ENCODE measurements at regions not wholly inside any gene's neighbourhood (a gene's known extent, or its start where the extent isn't known, plus 50 kb on each side); places are given as distances from the start of the nearest gene placed in this dataset.
"Not testable (repeated sequence)": the region's sequence is repeated elsewhere in the genome, so short reads cannot be mapped to it uniquely, and the experiment has no call there.

DNA sequence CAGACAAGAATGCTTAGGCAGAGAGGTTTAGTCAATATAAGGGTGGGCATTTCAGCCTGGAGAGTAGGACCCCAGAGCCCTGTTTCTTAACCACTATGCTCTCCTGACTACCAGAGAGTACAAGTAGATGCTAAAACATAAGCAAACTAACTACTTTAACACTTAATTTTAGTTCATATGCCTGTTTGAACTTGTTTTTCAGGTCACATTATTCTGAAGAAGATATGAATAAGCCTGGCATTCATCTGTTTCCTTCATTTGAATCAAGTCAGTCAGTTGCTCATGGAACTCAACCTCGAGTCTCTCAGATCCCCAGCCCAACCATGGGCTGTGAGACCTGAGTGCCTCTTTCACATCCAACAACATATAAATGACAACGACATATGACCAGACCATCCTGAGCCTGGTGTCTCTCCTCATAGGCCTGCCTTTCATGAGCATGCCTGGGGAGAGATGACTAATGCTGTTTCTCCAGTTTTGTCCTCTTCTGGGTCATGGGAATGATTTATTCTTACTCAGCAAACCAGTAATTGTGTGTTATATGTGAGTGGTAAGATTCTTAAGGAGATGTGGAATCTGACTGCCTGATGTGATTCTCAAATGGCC is 251.1 kb upstream of the BTG1 start:
- H3K4me3 ChIP-seq (ENCODE audit: low read length): no peak overlapping the region
- peaks cover 4% of the 10 kb centered on the region for H3K4me1 ChIP-seq (ENCODE audit: control insufficient read depth, insufficient read depth, low read length)
- 91% methylated on average over 2 of the region's 2 CpGs for WGBS
- H3K27me3 ChIP-seq (ENCODE audit: control insufficient read depth, insufficient read depth): no peaks in the 10 kb centered on the region
- DNase-seq (no peak), ATAC-seq (peak in 1 of 2 donors; percentile 10)
- H3K9me3 ChIP-seq (ENCODE audit: control insufficient read depth, low read length): peaks cover 5% of the 10 kb centered on the region
- H3K27ac ChIP-seq (ENCODE audit: low read length): no peak overlapping the region
- intact Hi-C loops (cut with DNase I): no loop called here

DNA sequence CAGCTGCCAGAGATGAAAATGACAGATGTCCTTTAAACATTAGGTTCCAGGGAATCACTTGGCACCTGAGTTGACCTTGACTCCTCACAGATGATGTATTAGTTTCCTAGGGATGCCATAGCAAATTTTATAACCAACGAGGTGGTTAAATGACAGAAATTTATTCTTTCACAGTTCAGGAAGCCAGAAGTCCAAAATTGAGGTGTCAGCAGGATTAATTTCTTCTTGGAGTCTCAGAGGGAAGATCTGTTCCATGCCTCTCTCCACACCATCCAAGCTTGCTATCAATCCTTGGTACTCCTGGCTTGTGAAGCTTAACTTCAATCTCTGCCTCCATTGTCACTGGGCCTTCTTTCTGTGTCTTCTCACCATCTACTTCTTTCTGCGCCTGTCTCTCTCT is 249.7 kb upstream of the BTG1 start:
- no peaks in the 10 kb centered on the region for H3K27me3 ChIP-seq (ENCODE audit: control insufficient read depth, insufficient read depth)
- peaks cover 4% of the 10 kb centered on the region for H3K4me1 ChIP-seq (ENCODE audit: control insufficient read depth, insufficient read depth, low read length)
- no peak overlapping the region for H3K4me3 ChIP-seq (ENCODE audit: low read length)
- WGBS: 97% methylated on average over 2 of the region's 2 CpGs
- DNase-seq (no peak), ATAC-seq (no peak)
- peaks cover 5% of the 10 kb centered on the region for H3K9me3 ChIP-seq (ENCODE audit: control insufficient read depth, low read length)
- H3K27ac ChIP-seq (ENCODE audit: low read length): no peak overlapping the region
- intact Hi-C loops (cut with DNase I): no loop called here

DNA sequence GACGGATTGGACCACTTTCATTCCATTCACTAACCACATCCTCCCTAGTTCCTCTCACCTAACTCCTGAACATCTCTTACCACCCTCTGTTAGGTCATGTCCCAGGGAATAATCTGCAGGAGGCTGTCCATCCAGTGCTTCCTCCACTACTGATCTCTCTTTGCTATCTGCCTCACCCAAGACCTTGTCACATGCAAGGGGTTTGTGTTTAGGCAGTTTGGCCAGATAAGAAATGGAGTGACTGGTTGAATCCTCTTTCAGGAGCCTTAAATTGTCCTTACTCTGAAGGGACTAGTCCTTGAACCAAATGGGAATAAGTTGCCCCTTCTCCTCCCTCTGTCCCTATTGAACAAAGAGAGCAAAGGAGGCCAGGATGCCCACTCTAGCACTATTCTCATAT is 249.2 kb upstream of the BTG1 start:
- H3K4me3 ChIP-seq (ENCODE audit: low read length): no peak overlapping the region
- intact Hi-C loops (cut with DNase I): no loop called here
- H3K9me3 ChIP-seq (ENCODE audit: control insufficient read depth, low read length): peaks cover 5% of the 10 kb centered on the region
- WGBS: 96% methylated on average over 1 of the region's 1 CpG
- H3K4me1 ChIP-seq (ENCODE audit: control insufficient read depth, insufficient read depth, low read length): peaks cover 4% of the 10 kb centered on the region
- no peaks in the 10 kb centered on the region for H3K27me3 ChIP-seq (ENCODE audit: control insufficient read depth, insufficient read depth)
- DNase-seq: no peak
- no peak for ATAC-seq
- H3K27ac ChIP-seq (ENCODE audit: low read length): no peak overlapping the region

DNA sequence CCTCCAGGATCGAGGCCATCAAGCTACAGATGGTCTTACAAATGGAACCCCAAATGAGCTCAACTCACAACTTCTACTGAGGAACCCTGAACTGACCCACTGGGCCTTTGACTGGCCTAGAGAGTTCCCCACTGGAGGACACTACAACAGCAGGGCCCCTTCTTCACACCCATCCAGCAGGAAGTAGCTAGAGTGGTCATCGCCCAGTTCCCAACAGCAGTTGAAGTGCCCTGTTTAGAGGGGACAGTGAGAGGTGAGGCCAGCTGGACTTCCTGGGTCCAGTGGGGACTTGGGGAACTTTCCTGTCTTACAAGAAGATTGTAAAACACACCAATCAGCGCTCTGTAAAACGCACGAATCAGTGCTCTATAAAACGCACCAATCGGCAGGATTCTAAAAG is 247.9 kb upstream of the BTG1 start:
- Histone ChIP-seq H3K4me3 (ENCODE audit: low read length) (no peak overlapping the region), H3K4me1 (ENCODE audit: control insufficient read depth, insufficient read depth, low read length) (no peaks in the 10 kb centered on the region), H3K27ac (ENCODE audit: low read length) (no peak overlapping the region), H3K9me3 (ENCODE audit: control insufficient read depth, low read length) (peaks cover 5% of the 10 kb centered on the region), H3K27me3 (ENCODE audit: control insufficient read depth, insufficient read depth) (no peaks in the 10 kb centered on the region)
- DNase-seq: no peak
- WGBS: 92% methylated on average over 7 of the region's 7 CpGs
- no peak for ATAC-seq
- intact Hi-C loops (cut with DNase I): no loop called here

DNA sequence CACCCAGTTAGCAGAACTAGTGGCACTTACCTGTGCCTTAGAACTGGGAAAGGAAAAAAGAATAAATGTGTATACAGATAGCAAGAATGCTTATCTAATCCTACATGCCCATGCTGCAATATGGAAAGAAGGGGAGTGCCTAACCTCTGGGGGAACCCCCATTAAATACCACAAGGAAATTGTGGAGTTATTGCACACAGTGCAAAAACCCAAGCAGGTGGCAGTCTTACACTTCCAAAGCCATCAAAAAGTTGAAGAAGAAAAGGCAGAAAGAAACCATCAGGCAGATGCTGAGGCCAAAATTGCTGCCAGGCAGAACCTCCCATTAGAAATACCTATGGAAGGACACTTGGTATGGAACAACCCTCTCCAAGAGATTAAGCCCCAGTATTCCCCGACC is 246.1 kb upstream of the BTG1 start:
- DNase-seq; intact Hi-C loops (cut with DNase I); H3K4me1 ChIP-seq (ENCODE audit: control insufficient read depth, insufficient read depth, low read length); H3K27ac ChIP-seq (ENCODE audit: low read length); H3K9me3 ChIP-seq (ENCODE audit: control insufficient read depth, low read length); H3K4me3 ChIP-seq (ENCODE audit: low read length); H3K27me3 ChIP-seq (ENCODE audit: control insufficient read depth, insufficient read depth); ATAC-seq: not testable (repeated sequence)
- 95% methylated on average over 1 of the region's 1 CpG for WGBS

DNA sequence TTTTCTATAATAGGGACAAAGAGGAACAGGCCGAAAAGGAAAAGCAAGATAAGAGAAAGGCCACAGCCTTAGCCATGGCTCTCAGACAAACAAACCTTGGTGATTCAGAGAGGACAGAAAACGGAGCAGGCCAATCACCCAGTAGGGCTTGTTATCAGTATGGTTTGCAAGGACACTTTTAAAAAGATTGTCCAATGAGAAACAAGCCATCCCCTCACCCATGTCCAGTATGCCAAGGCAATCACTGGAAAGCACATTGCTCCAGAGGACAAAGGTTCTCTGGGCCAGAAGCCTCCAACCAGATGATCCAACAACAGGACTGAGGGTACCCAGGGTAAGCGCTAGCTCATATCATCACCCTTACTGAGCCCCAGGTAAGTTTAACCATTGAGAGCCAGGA is 243.8 kb upstream of the BTG1 start:
- intact Hi-C loops (cut with DNase I): no loop called here
- WGBS: 52% methylated on average over 3 of the region's 3 CpGs
- Histone ChIP-seq H3K27me3 (ENCODE audit: control insufficient read depth, insufficient read depth) (no peaks in the 10 kb centered on the region), H3K9me3 (ENCODE audit: control insufficient read depth, low read length) (peaks cover 3% of the 10 kb centered on the region), H3K4me1 (ENCODE audit: control insufficient read depth, insufficient read depth, low read length) (no peaks in the 10 kb centered on the region), H3K4me3 (ENCODE audit: low read length) (no peak overlapping the region), H3K27ac (ENCODE audit: low read length) (no peak overlapping the region)
- no peak for ATAC-seq
- no peak for DNase-seq

DNA sequence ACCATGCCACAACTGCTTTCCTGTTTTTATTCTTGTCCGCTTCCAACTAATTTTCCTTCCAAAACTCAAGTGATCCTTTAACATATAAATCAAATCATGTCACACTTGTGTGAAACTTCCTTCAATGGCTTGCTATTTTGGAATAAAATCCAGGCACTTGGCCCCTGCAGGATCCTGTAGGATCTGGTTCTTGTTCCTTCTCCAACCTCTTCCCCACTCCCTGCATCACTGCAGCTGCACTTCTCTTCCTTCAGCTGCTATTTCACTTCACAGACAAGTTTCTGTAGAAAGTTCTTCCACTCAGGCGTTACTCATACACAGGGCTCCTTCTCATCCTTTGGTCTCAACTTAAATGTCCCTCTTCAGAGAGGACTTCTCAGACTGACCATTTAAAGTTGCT is 239.7 kb upstream of the BTG1 start:
- H3K9me3 ChIP-seq (ENCODE audit: control insufficient read depth, low read length): no peaks in the 10 kb centered on the region
- ATAC-seq (no peak), DNase-seq (no peak)
- intact Hi-C loops (cut with DNase I): no loop called here
- no peaks in the 10 kb centered on the region for H3K4me1 ChIP-seq (ENCODE audit: control insufficient read depth, insufficient read depth, low read length)
- no peaks in the 10 kb centered on the region for H3K27me3 ChIP-seq (ENCODE audit: control insufficient read depth, insufficient read depth)
- H3K4me3 ChIP-seq (ENCODE audit: low read length): no peak overlapping the region
- no peak overlapping the region for H3K27ac ChIP-seq (ENCODE audit: low read length)
- 89% methylated on average over 2 of the region's 2 CpGs for WGBS

DNA sequence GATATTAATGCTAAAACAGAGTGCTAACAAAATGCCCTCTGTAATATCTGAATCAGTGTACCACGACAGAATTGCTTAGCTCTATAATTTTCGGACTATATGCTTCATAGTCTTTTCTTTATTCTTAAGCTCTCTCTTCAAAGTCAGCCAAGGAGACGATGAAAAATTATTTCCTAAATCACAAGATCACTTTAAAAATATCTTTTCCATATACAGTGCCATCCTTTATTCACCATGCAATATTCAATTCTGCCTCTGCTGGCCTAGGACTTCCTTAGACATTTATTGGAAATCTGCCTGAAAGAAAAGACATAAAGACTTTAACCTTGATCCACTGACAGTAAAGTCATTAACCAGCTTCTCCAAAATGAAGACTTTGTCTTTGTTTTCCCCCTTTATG is 238.9 kb upstream of the BTG1 start:
- no peaks in the 10 kb centered on the region for H3K9me3 ChIP-seq (ENCODE audit: control insufficient read depth, low read length)
- ATAC-seq: no peak
- WGBS: 69% methylated on average over 3 of the region's 3 CpGs

DNA sequence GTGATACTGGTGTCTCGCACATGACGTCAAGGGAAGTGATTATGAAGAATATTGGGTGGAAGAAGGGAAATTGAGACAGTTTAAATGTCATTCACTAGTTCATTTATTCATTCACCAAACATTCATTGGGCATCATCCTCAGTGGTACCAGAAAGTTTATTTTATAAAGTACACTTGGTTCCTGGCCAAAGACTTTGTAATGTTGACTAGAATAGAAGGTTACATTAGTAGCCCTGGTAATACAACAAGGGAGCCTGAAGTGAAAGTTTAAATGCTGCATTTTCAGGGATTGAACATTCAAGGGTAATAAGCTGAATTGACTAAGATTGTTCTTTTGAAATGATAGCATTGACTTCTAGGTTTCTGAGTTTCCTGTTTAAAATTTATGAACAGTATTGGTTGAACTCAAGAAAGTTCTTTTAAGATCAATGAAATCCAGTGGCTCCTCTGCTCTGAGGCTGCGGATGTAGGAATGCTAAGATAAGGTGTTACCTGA is 236.8 kb upstream of the BTG1 start:
- no peak for DNase-seq
- Histone ChIP-seq H3K27me3 (ENCODE audit: control insufficient read depth, insufficient read depth) (no peaks in the 10 kb centered on the region), H3K4me1 (ENCODE audit: control insufficient read depth, insufficient read depth, low read length) (no peaks in the 10 kb centered on the region), H3K9me3 (ENCODE audit: control insufficient read depth, low read length) (no peaks in the 10 kb centered on the region), H3K4me3 (ENCODE audit: low read length) (no peak overlapping the region), H3K27ac (ENCODE audit: low read length) (no peak overlapping the region)
- intact Hi-C loops (cut with DNase I): no loop called here
- WGBS: 93% methylated on average over 3 of the region's 3 CpGs
- ATAC-seq: no peak

More for the DNA sequence above, 238.9 kb upstream of the BTG1 start:
- no peak for DNase-seq
- intact Hi-C loops (cut with DNase I): no loop called here
- H3K27ac ChIP-seq (ENCODE audit: low read length): no peak overlapping the region
- no peaks in the 10 kb centered on the region for H3K27me3 ChIP-seq (ENCODE audit: control insufficient read depth, insufficient read depth)
- no peak overlapping the region for H3K4me3 ChIP-seq (ENCODE audit: low read length)
- H3K4me1 ChIP-seq (ENCODE audit: control insufficient read depth, insufficient read depth, low read length): no peaks in the 10 kb centered on the region

DNA sequence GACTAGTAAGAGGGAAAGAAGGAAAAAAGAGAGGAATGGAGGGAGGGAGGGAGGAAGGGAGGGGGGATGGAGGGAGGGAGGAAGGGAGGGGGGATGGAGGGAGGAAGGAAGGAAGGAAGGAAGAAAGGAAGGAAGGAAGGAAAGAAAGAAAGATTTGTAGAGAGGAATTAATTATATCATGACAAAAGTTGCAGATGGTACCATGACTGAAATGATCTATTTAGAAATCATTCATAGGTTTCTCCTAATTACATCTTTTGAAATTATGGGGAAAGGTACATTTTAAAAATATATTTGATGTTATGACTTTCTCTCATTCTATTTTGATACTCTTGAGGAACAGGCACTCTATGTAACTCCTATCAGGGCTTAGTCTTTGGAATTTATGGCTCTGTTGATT is 236.2 kb upstream of the BTG1 start:
- no peak for ATAC-seq

DNA sequence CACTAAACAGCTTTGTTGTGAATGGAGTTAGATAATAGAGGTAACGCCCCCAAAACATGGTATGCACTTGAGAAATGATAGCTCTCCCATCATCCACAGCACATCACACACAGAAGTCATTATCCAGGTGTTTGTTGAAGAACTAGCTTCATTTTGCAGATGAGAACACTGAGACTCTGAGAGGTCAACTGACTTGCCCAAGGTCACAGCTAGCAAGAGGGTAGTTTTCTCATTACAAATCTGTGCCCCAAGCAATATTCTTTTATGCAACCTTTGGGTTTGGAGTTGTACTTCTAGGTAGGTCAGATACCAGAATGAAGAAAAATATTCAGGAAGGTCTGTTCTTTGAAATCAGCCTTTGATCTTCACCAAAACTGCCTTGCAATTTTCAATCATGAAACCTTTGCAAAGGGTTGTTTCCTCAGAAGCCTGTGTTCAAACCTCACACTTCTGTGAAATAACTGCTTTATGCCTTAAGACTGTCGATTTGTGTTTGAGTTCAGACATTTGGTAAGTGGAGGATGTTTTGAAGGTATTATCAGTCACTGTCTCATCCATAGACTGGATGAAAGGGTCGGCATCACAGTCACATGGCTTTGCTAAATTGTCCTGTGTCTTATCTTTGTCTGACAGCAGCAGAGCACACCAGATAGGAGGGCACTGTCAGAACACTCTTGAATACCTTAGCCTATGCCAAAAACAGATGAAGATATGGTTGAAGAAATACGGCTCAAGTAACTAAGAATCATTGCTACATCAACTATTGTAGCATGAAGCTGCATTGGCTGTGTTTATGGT is 233.2 kb upstream of the BTG1 start:
- peak; percentile 83 to 89 for ATAC-seq
- no peak for DNase-seq
- H3K27ac ChIP-seq (ENCODE audit: low read length): no peak overlapping the region
- no peaks in the 10 kb centered on the region for H3K27me3 ChIP-seq (ENCODE audit: control insufficient read depth, insufficient read depth)
- intact Hi-C loops (cut with DNase I): no loop called here
- no peaks in the 10 kb centered on the region for H3K9me3 ChIP-seq (ENCODE audit: control insufficient read depth, low read length)
- H3K4me1 ChIP-seq (ENCODE audit: control insufficient read depth, insufficient read depth, low read length): no peaks in the 10 kb centered on the region
- 55% methylated on average over 4 of the region's 4 CpGs for WGBS
- no peak overlapping the region for H3K4me3 ChIP-seq (ENCODE audit: low read length)

More for the DNA sequence above, 236.2 kb upstream of the BTG1 start:
- Histone ChIP-seq H3K4me3 (ENCODE audit: low read length) (no peak overlapping the region), H3K9me3 (ENCODE audit: control insufficient read depth, low read length) (no peaks in the 10 kb centered on the region), H3K27ac (ENCODE audit: low read length) (no peak overlapping the region), H3K27me3 (ENCODE audit: control insufficient read depth, insufficient read depth) (no peaks in the 10 kb centered on the region), H3K4me1 (ENCODE audit: control insufficient read depth, insufficient read depth, low read length) (no peaks in the 10 kb centered on the region)
- intact Hi-C loops (cut with DNase I): no loop called here
- no peak for DNase-seq

Data from right cardiac atrium (tissue), 5 donors.